K562 (cell line): ENCODE measurements at regions not wholly inside any gene's neighbourhood (a gene's known extent, or its start where the extent isn't known, plus 50 kb on each side); places are given as distances from the start of the nearest gene placed in this dataset.

Source experiments
- ARNT ChIP-seq, 2 experiments: fragments of 450-650 bp; IDR thresholded peaks; 2 replicates each; pipeline ENCODE4 v1.6.1; 2016; ENCODE audit warnings: mild to moderate bottlenecking in 1 of 2
- CBX2 ChIP-seq: fragments of 200-600 bp; sonication (generic); IDR thresholded peaks from one replicate; pipeline ENCODE4 v1.6.1; 2012; ENCODE audit warnings: mild to moderate bottlenecking, low read length, inconsistent platforms; ENCODE audit not compliant: insufficient read depth, poor library complexity, severe bottlenecking
- CCNT2 ChIP-seq: IDR thresholded peaks from 2 replicates; pipeline ENCODE4 v1.6.1; 2011; ENCODE audit warnings: borderline replicate concordance, low read depth, mild to moderate bottlenecking, moderate library complexity, mixed read lengths, low read length; ENCODE audit not compliant: insufficient read length; ENCODE audit errors: extremely low read depth
- JUNB ChIP-seq: fragments of 450-650 bp; formaldehyde crosslinking; conservative IDR thresholded peaks from 2 replicates; pipeline ENCODE4 v1.4.0; 2020; ENCODE audit warnings: mild to moderate bottlenecking
- MAFF ChIP-seq: IDR thresholded peaks from 2 replicates; pipeline ENCODE4 v1.6.1; 2012; ENCODE audit warnings: low read length, improper control_type of control experiment
- NELFE ChIP-seq: IDR thresholded peaks from 2 replicates; pipeline ENCODE4 v1.6.1; 2011; ENCODE audit warnings: mild to moderate bottlenecking; ENCODE audit not compliant: insufficient read depth, insufficient read length
- NEUROD1 ChIP-seq: fragments of 150-350 bp; IDR thresholded peaks from 2 replicates; pipeline ENCODE4 v1.6.1; 2014; ENCODE audit warnings: borderline replicate concordance, low read length, low read depth; ENCODE audit not compliant: partially characterized antibody
- NFE2L1 ChIP-seq: fragments of 450-650 bp; IDR thresholded peaks from 2 replicates; pipeline ENCODE4 v1.6.1; 2016; ENCODE audit warnings: missing genetic modification characterization, low read depth, mild to moderate bottlenecking, missing compliant biosample characterization, moderate library complexity, borderline replicate concordance
- POLR2AphosphoS2 ChIP-seq: IDR thresholded peaks from 2 replicates; pipeline ENCODE4 v1.6.1; 2012; ENCODE audit warnings: low read length, improper control_type of control experiment
- RBM25 ChIP-seq: fragments of 200-400 bp; formaldehyde crosslinking; IDR thresholded peaks from 2 replicates; pipeline ENCODE4 v1.6.1; 2018; ENCODE audit warnings: low read length, low read depth, moderate library complexity; ENCODE audit not compliant: severe bottlenecking
- ZBED1 ChIP-seq: IDR thresholded peaks from 2 replicates; pipeline ENCODE4 v1.6.1; 2014
- ZNF316 ChIP-seq: fragments of 450-650 bp; IDR thresholded peaks from 2 replicates; pipeline ENCODE4 v1.6.1; 2016
- ZNF408 ChIP-seq: fragments of 250-450 bp; sonication (Bioruptor Pico); IDR thresholded peaks from 2 replicates; pipeline ENCODE4 v1.4.0; 2020; ENCODE audit warnings: low read depth, mild to moderate bottlenecking, moderate library complexity
- TF ChIP-seq, protein P1 (sequence below): fragments of 450-650 bp; IDR thresholded peaks from 2 replicates; pipeline ENCODE4 v1.6.1; 2014; ENCODE audit warnings: low read depth, mild to moderate bottlenecking, moderate library complexity, borderline replicate concordance
- TF ChIP-seq, protein P2 (sequence below): fragments of 250-450 bp; sonication (Bioruptor Pico); IDR thresholded peaks from 2 replicates; pipeline ENCODE4 v1.8.0; 2022; ENCODE audit warnings: moderate library complexity, mild to moderate bottlenecking, inconsistent platforms
- TF ChIP-seq, protein P3 (sequence below): sonication (generic); formaldehyde crosslinking; IDR thresholded peaks from 2 replicates; pipeline ENCODE4 v1.8.1; 2023; ENCODE audit warnings: mild to moderate bottlenecking, missing genetic modification reagents
- TF ChIP-seq, protein P4 (sequence below), 2 experiments: fragments of 450-650 bp; IDR thresholded peaks; 2 replicates each; pipeline ENCODE4 v1.6.1; 2016
- TF ChIP-seq, protein P5 (sequence below): sonication (generic); formaldehyde crosslinking; IDR thresholded peaks from 2 replicates; pipeline ENCODE4 v1.8.1; 2023; ENCODE audit warnings: mild to moderate bottlenecking, missing genetic modification reagents, moderate library complexity
- TF ChIP-seq, protein P6 (sequence below): fragments of 250-450 bp; sonication (Bioruptor Pico); IDR thresholded peaks from 2 replicates; pipeline ENCODE4 v1.4.0; 2020

DNA sequence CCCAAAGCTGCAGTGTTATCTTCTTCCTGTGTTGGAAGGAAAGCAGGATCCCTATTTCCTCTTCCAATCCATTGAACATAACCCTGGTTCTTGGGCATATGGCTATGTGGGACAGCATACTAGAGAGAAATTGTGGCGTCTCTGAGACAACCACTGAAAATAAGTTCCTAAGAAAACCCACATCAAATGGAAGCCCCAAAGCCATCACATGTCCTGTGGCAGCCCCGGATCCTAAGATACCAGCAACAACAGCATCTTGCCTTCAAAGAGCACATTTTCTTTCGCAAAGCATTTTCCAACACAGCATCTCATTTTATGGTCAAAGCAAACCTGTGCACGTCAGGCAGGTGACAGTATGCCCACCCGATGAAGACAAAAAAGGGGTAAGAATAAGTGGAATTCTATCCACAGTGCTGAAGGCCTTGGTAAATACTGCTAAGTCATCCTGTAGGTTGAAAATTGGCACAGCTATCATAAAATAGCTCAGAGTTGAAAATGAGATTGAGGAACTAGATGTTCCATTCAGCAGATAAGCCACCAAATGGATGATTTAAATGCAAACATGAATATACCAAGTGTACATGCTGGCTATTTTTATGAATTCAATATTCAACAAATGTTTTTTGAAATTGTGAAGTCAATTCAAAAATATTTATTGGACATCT, 232.2 kb downstream of the DLEU7 start (continued):
- TF ChIP-seq, protein P1, sequence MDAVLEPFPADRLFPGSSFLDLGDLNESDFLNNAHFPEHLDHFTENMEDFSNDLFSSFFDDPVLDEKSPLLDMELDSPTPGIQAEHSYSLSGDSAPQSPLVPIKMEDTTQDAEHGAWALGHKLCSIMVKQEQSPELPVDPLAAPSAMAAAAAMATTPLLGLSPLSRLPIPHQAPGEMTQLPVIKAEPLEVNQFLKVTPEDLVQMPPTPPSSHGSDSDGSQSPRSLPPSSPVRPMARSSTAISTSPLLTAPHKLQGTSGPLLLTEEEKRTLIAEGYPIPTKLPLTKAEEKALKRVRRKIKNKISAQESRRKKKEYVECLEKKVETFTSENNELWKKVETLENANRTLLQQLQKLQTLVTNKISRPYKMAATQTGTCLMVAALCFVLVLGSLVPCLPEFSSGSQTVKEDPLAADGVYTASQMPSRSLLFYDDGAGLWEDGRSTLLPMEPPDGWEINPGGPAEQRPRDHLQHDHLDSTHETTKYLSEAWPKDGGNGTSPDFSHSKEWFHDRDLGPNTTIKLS = no peak
- peak; percentile 67 for TF ChIP-seq ZNF316
- no peak for TF ChIP-seq JUNB (CRISPR knock-in tag)
- TF ChIP-seq, protein P2, sequence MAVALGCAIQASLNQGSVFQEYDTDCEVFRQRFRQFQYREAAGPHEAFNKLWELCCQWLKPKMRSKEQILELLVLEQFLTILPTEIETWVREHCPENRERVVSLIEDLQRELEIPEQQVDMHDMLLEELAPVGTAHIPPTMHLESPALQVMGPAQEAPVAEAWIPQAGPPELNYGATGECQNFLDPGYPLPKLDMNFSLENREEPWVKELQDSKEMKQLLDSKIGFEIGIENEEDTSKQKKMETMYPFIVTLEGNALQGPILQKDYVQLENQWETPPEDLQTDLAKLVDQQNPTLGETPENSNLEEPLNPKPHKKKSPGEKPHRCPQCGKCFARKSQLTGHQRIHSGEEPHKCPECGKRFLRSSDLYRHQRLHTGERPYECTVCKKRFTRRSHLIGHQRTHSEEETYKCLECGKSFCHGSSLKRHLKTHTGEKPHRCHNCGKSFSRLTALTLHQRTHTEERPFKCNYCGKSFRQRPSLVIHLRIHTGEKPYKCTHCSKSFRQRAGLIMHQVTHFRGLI = no peak
- peak; percentile 40; the same call in 1 of the 2 replicates for TF ChIP-seq NFE2L1 (tag)
- peak; percentile 70; the same call in 1 of the 2 replicates for TF ChIP-seq MAFF
- no peak for TF ChIP-seq POLR2AphosphoS2
- TF ChIP-seq, protein P3, sequence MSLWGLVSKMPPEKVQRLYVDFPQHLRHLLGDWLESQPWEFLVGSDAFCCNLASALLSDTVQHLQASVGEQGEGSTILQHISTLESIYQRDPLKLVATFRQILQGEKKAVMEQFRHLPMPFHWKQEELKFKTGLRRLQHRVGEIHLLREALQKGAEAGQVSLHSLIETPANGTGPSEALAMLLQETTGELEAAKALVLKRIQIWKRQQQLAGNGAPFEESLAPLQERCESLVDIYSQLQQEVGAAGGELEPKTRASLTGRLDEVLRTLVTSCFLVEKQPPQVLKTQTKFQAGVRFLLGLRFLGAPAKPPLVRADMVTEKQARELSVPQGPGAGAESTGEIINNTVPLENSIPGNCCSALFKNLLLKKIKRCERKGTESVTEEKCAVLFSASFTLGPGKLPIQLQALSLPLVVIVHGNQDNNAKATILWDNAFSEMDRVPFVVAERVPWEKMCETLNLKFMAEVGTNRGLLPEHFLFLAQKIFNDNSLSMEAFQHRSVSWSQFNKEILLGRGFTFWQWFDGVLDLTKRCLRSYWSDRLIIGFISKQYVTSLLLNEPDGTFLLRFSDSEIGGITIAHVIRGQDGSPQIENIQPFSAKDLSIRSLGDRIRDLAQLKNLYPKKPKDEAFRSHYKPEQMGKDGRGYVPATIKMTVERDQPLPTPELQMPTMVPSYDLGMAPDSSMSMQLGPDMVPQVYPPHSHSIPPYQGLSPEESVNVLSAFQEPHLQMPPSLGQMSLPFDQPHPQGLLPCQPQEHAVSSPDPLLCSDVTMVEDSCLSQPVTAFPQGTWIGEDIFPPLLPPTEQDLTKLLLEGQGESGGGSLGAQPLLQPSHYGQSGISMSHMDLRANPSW (CRISPR knock-in tag) = no peak
- TF ChIP-seq ZBED1 = no peak
- TF ChIP-seq CCNT2 = peak; percentile 15
- TF ChIP-seq NEUROD1 = no peak
- no peak for TF ChIP-seq CBX2
- no peak for TF ChIP-seq RBM25
- TF ChIP-seq, protein P4, sequence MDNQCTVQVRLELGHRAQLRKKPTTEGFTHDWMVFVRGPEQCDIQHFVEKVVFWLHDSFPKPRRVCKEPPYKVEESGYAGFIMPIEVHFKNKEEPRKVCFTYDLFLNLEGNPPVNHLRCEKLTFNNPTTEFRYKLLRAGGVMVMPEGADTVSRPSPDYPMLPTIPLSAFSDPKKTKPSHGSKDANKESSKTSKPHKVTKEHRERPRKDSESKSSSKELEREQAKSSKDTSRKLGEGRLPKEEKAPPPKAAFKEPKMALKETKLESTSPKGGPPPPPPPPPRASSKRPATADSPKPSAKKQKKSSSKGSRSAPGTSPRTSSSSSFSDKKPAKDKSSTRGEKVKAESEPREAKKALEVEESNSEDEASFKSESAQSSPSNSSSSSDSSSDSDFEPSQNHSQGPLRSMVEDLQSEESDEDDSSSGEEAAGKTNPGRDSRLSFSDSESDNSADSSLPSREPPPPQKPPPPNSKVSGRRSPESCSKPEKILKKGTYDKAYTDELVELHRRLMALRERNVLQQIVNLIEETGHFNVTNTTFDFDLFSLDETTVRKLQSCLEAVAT (IDR thresholded peaks at IDR 0.05) = no peak
- no peak for TF ChIP-seq NELFE
- no peak for TF ChIP-seq ZNF408 (CRISPR knock-in tag)
- TF ChIP-seq, protein P5, sequence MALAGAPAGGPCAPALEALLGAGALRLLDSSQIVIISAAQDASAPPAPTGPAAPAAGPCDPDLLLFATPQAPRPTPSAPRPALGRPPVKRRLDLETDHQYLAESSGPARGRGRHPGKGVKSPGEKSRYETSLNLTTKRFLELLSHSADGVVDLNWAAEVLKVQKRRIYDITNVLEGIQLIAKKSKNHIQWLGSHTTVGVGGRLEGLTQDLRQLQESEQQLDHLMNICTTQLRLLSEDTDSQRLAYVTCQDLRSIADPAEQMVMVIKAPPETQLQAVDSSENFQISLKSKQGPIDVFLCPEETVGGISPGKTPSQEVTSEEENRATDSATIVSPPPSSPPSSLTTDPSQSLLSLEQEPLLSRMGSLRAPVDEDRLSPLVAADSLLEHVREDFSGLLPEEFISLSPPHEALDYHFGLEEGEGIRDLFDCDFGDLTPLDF (CRISPR knock-in tag) = no peak
- TF ChIP-seq, protein P6, sequence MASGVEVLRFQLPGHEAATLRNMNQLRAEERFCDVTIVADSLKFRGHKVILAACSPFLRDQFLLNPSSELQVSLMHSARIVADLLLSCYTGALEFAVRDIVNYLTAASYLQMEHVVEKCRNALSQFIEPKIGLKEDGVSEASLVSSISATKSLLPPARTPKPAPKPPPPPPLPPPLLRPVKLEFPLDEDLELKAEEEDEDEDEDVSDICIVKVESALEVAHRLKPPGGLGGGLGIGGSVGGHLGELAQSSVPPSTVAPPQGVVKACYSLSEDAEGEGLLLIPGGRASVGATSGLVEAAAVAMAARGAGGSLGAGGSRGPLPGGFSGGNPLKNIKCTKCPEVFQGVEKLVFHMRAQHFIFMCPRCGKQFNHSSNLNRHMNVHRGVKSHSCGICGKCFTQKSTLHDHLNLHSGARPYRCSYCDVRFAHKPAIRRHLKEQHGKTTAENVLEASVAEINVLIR (CRISPR knock-in tag) = no peak
- TF ChIP-seq ARNT (IDR thresholded peaks at IDR 0.05) = no peak
